ENCODE measurements at regions not wholly inside any gene's neighbourhood (a gene's known extent, or its start where the extent isn't known, plus 50 kb on each side); places are given as distances from the start of the nearest gene placed in this dataset.

DNA sequence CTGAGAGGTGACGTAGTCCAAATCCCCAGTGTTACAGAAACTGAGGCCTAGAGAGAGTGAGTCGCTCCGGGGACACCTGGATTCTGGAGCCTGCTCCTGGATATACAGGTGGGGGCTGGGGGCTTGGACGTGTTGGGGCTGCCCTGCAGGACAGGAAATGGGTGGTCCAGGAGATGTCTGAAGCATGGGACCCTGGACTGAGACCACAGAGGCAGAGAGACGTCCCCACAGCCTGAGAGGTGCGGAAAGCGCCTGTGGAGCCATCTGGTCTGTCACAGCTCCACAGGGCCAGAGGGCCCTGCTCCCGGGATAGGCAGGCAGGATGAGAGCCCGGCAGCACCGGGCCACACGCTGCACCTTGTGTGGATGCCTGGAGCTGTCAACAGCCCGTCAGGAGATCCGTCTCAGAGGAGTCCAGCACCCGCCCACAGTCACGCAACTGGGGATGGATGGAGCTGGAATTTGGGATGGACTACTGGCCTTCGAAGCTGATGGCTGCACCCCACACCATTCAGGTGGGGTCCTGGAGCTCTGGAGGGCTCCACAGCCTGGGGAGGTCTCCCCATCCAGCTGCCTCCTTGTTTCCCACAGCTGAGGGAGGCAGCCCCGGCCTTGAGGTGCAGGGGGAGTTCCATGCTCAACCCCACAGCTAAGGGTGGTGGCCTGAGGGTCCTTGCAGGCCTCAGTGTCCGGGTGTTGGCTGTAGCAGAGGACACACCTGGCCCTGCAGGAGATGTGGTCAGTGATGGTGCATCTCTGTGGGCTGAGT, 303.0 kb downstream of the NDUFA10 start:
- ChIA-PET POLR2A (interaction anchor here (0.6 kb wide), 1 partner anchor 75 kb away, joined by 3 read pairs; no protein-coding TSS in a partner anchor), CTCF (ENCODE audit: low intra/inter-chr PET ratio) (no interaction called here)
- ATAC-seq = no peak
- no peak overlapping the region for H3K9ac ChIP-seq (ENCODE audit: insufficient read depth in 1 of 2, low read depth in 2 of 2, low read length in 2 of 2)
- in situ Hi-C loops (cut with MboI) = no loop called here
- H3K27ac ChIP-seq (ENCODE audit: extremely low read depth, low read depth, low read length) = no peak overlapping the region
- H3K27me3 ChIP-seq (ENCODE audit: control insufficient read depth in 2 of 2, insufficient read depth in 2 of 2, low read length in 2 of 2) = peaks cover 0 to 17% of the 10 kb centered on the region in 2 experiments; a peak in 2 of 5 replicates
- WGBS (ENCODE audit: insufficient coverage, low coverage, missing lambda C conversion rate) = 0% methylated on average over 6 of the region's 18 CpGs
- no peak overlapping the region for H3K4me3 ChIP-seq
- H3K79me2 ChIP-seq (ENCODE audit: control insufficient read depth, insufficient read depth, low read length) = no peaks in the 10 kb centered on the region
- H4K20me1 ChIP-seq (replicated peaks; ENCODE audit: control insufficient read depth, insufficient read depth, low read length) = 0 out of 2 replicates have a peak, but pooled peaks cover 4% of the 10 kb centered on the region
- H3K4me1 ChIP-seq (replicated peaks in 1 of 2; ENCODE audit: control insufficient read depth in 2 of 2, insufficient read depth in 2 of 2, low read length in 2 of 2) = no peaks in the 10 kb centered on the region
- H3K36me3 ChIP-seq (ENCODE audit: control insufficient read depth, insufficient read depth, low read length) = no peaks in the 10 kb centered on the region
- H3K4me2 ChIP-seq (ENCODE audit: insufficient read depth, low read length) = no peak overlapping the region
- intact Hi-C loops (cut with micrococcal nuclease) = no loop called here
- no peak for DNase-seq (ENCODE audit: extremely low read depth in 1 of 4, low spot score in 3 of 4)
- H2AFZ ChIP-seq (ENCODE audit: low read depth, low read length) = no peak overlapping the region
- FAIRE-seq = no peak
- no peaks in the 10 kb centered on the region for H3K9me3 ChIP-seq (replicated peaks; ENCODE audit: control insufficient read depth, insufficient read depth, low read depth, low read length)
- no peaks in the 10 kb centered on the region for H3K9me1 ChIP-seq (ENCODE audit: control insufficient read depth, insufficient read depth, low read length)
- BruUV-seq (replicated peaks) = no TSS peak
- TF ChIP-seq, protein P1, sequence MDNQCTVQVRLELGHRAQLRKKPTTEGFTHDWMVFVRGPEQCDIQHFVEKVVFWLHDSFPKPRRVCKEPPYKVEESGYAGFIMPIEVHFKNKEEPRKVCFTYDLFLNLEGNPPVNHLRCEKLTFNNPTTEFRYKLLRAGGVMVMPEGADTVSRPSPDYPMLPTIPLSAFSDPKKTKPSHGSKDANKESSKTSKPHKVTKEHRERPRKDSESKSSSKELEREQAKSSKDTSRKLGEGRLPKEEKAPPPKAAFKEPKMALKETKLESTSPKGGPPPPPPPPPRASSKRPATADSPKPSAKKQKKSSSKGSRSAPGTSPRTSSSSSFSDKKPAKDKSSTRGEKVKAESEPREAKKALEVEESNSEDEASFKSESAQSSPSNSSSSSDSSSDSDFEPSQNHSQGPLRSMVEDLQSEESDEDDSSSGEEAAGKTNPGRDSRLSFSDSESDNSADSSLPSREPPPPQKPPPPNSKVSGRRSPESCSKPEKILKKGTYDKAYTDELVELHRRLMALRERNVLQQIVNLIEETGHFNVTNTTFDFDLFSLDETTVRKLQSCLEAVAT (IDR thresholded peaks at IDR 0.05) = no peak

DNA sequence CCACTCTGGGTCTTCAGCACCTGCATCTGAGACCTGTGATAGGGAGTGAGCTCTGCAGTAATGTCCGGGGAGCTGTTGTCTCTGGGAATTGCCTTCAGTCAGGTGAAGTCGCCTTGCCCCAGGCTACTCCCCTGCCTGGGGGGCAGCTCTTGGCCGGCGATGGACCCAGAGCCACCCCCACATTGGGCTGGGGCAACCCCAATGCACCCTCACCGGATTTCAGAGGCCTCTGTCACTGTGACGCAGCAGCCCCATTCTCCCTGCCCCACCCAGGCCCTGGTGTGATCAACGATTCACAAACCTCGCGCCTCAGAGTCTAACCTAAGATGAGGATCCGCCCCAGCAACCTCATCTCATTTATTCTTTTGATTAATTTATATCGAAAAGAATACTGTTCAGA, 303.6 kb downstream of the NDUFA10 start:
- FAIRE-seq (no peak), DNase-seq (ENCODE audit: extremely low read depth in 1 of 4, low spot score in 3 of 4) (no peak), ATAC-seq (no peak)
- H3K4me3 ChIP-seq = no peak overlapping the region
- H3K36me3 ChIP-seq (ENCODE audit: control insufficient read depth, insufficient read depth, low read length) = no peaks in the 10 kb centered on the region
- H2AFZ ChIP-seq (ENCODE audit: low read depth, low read length) = no peak overlapping the region
- no peak overlapping the region for H3K9ac ChIP-seq (ENCODE audit: insufficient read depth in 1 of 2, low read depth in 2 of 2, low read length in 2 of 2)
- BruUV-seq (replicated peaks) = no TSS peak
- ChIA-PET POLR2A (interaction anchor here (0.6 kb wide), 1 partner anchor 427 kb away, joined by 3 read pairs; no protein-coding TSS in a partner anchor), CTCF (ENCODE audit: low intra/inter-chr PET ratio) (no interaction called here)
- H4K20me1 ChIP-seq (replicated peaks; ENCODE audit: control insufficient read depth, insufficient read depth, low read length) = 0 out of 2 replicates have a peak, but pooled peaks cover 4% of the 10 kb centered on the region
- intact Hi-C loops (cut with micrococcal nuclease) = no loop called here
- no peaks in the 10 kb centered on the region for H3K4me1 ChIP-seq (replicated peaks in 1 of 2; ENCODE audit: control insufficient read depth in 2 of 2, insufficient read depth in 2 of 2, low read length in 2 of 2)
- in situ Hi-C loops (cut with MboI) = no loop called here
- peaks cover 0 to 24% of the 10 kb centered on the region in 2 experiments; a peak in 2 of 5 replicates for H3K27me3 ChIP-seq (ENCODE audit: control insufficient read depth in 2 of 2, insufficient read depth in 2 of 2, low read length in 2 of 2)
- H3K4me2 ChIP-seq (ENCODE audit: insufficient read depth, low read length) = no peak overlapping the region
- no peak for TF ChIP-seq EGR1 (conservative IDR thresholded peaks at IDR 0.05)
- no peak for TF ChIP-seq ZNF253 (CRISPR knock-in tag; conservative IDR thresholded peaks at IDR 0.05)
- TF ChIP-seq HDAC3 (IDR thresholded peaks at IDR 0.05; ENCODE audit: borderline replicate concordance, partially characterized antibody) = no peak
- TF ChIP-seq NFXL1 (CRISPR knock-in tag; IDR thresholded peaks at IDR 0.05) = no peak
- TF ChIP-seq PTBP1 (IDR thresholded peaks at IDR 0.05; ENCODE audit: low read depth, low read length) = no peak
- TF ChIP-seq, protein P2, sequence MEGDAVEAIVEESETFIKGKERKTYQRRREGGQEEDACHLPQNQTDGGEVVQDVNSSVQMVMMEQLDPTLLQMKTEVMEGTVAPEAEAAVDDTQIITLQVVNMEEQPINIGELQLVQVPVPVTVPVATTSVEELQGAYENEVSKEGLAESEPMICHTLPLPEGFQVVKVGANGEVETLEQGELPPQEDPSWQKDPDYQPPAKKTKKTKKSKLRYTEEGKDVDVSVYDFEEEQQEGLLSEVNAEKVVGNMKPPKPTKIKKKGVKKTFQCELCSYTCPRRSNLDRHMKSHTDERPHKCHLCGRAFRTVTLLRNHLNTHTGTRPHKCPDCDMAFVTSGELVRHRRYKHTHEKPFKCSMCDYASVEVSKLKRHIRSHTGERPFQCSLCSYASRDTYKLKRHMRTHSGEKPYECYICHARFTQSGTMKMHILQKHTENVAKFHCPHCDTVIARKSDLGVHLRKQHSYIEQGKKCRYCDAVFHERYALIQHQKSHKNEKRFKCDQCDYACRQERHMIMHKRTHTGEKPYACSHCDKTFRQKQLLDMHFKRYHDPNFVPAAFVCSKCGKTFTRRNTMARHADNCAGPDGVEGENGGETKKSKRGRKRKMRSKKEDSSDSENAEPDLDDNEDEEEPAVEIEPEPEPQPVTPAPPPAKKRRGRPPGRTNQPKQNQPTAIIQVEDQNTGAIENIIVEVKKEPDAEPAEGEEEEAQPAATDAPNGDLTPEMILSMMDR (IDR thresholded peaks at IDR 0.05 in 2 of 3, conservative IDR thresholded peaks at IDR 0.05 in 1 of 3; ENCODE audit: insufficient read depth in 2 of 3, low read depth in 1 of 3, low read length in 3 of 3) = no peak
- no peak for TF ChIP-seq ZBTB33 (CRISPR knock-in tag; IDR thresholded peaks at IDR 0.05)
- TF ChIP-seq ZNF224 (CRISPR knock-in tag; IDR thresholded peaks at IDR 0.05) = no peak
- TF ChIP-seq DACH1 (IDR thresholded peaks at IDR 0.05; ENCODE audit: partially characterized antibody) = no peak
- 1% methylated on average over 11 of the region's 11 CpGs for WGBS (ENCODE audit: insufficient coverage, low coverage, missing lambda C conversion rate)
- H3K9me1 ChIP-seq (ENCODE audit: control insufficient read depth, insufficient read depth, low read length) = no peaks in the 10 kb centered on the region
- no peak overlapping the region for H3K27ac ChIP-seq (ENCODE audit: extremely low read depth, low read depth, low read length)
- no peaks in the 10 kb centered on the region for H3K79me2 ChIP-seq (ENCODE audit: control insufficient read depth, insufficient read depth, low read length)
- H3K9me3 ChIP-seq (replicated peaks; ENCODE audit: control insufficient read depth, insufficient read depth, low read depth, low read length) = no peaks in the 10 kb centered on the region
